Naive thymus-derived CD4-positive, alpha-beta T cell (primary cell): ENCODE measurements at regions not wholly inside any gene's neighbourhood (a gene's known extent, or its start where the extent isn't known, plus 50 kb on each side); places are given as distances from the start of the nearest gene placed in this dataset.

Source experiments
- ATAC-seq: fragments of 150-1000 bp; cut with Tn5 transposase; 2 replicates; pipeline ENCODE4 v1.10.0; 2021; ENCODE audit warnings: mild to moderate bottlenecking, moderate library complexity
- CTCF ChIA-PET: fragments of 350-600 bp; sonication (Branson Sonifier 250); formaldehyde crosslinking; loops from one replicate; lab custom pipeline; 2021; ENCODE audit warnings: antibody characterized with exemption; lab: Charles Lee
- POLR2A ChIA-PET: fragments of 350-600 bp; sonication (Branson Sonifier 250); formaldehyde crosslinking; loops from one replicate; lab custom pipeline; 2021; ENCODE audit warnings: antibody characterized with exemption, inconsistent platforms; lab: Charles Lee
- DNase-seq, 9 donors: peaks; one replicate each; pipeline versions ENCODE4 v3.0.0 to v3.0.0-alpha.2; 2020 to 2022; ENCODE audit warnings: mixed read lengths in 1 of 9
- H3K27ac ChIP-seq: one replicate; pipeline ENCODE4 v1.7.0; 2013; ENCODE audit warnings: mild to moderate bottlenecking, low read depth, low read length, moderate library complexity
- H3K27me3 ChIP-seq, 2 donors: one replicate each; pipeline ENCODE4 v1.7.0; 2013; ENCODE audit warnings: low read length in 2 of 2, mild to moderate bottlenecking in 2 of 2, moderate library complexity in 2 of 2; ENCODE audit not compliant: control insufficient read depth in 2 of 2, insufficient read depth in 2 of 2
- H3K36me3 ChIP-seq, 3 experiments: 1 replicate in 2 of 3; 2 replicates in 1 of 3; pipeline ENCODE4 v1.7.0; 2013; ENCODE audit warnings: low read length in 3 of 3, mild to moderate bottlenecking in 3 of 3, moderate library complexity in 1 of 3; ENCODE audit not compliant: insufficient read depth in 3 of 3, control insufficient read depth in 2 of 3
- H3K4me1 ChIP-seq, 2 donors: one replicate each; pipeline ENCODE4 v1.7.0; 2013; ENCODE audit warnings: low read length in 2 of 2, mild to moderate bottlenecking in 2 of 2, moderate library complexity in 1 of 2; ENCODE audit not compliant: control insufficient read depth in 2 of 2, insufficient read depth in 2 of 2
- H3K4me3 ChIP-seq: 2 replicates; pipeline ENCODE4 v1.7.0; 2013; ENCODE audit warnings: mild to moderate bottlenecking, low read length
- H3K9me3 ChIP-seq, 3 experiments: 1 replicate in 2 of 3; 2 replicates in 1 of 3; pipeline ENCODE4 v1.7.0; 2013; ENCODE audit warnings: low read length in 3 of 3; ENCODE audit not compliant: control insufficient read depth in 2 of 3
- H3K27ac Mint-ChIP-seq, 9 donors: one replicate each; pipeline ENCODE4 v1.8.0; 2020 to 2022; ENCODE audit warnings: mixed read lengths in 9 of 9, mild to moderate bottlenecking in 8 of 9, moderate library complexity in 5 of 9, inconsistent platforms in 2 of 9
- H3K27me3 Mint-ChIP-seq, 5 donors: one replicate each; pipeline ENCODE4 v1.8.0; 2021 to 2022; ENCODE audit warnings: mixed read lengths in 5 of 5, mild to moderate bottlenecking in 1 of 5
- H3K36me3 Mint-ChIP-seq, 5 donors: one replicate each; pipeline ENCODE4 v1.8.0; 2020 to 2022; ENCODE audit warnings: mixed read lengths in 5 of 5, mild to moderate bottlenecking in 3 of 5, inconsistent platforms in 1 of 5
- H3K4me1 Mint-ChIP-seq, 7 donors: one replicate each; pipeline ENCODE4 v1.8.0; 2020 to 2022; ENCODE audit warnings: mixed read lengths in 7 of 7, mild to moderate bottlenecking in 3 of 7, inconsistent platforms in 1 of 7
- H3K4me3 Mint-ChIP-seq, 10 donors: one replicate each; pipeline ENCODE4 v1.8.0; 2020 to 2022; ENCODE audit warnings: mild to moderate bottlenecking in 10 of 10, mixed read lengths in 10 of 10, moderate library complexity in 6 of 10, inconsistent platforms in 2 of 10
- H3K9me3 Mint-ChIP-seq, 11 donors: one replicate each; pipeline ENCODE4 v1.8.0; 2020 to 2022; ENCODE audit warnings: mixed read lengths in 11 of 11, mild to moderate bottlenecking in 4 of 11, inconsistent platforms in 1 of 11, moderate library complexity in 1 of 11
- intact Hi-C, 2 donors: fragments of 100-400 bp; cut with micrococcal nuclease; formaldehyde crosslinking; loops; one replicate each; pipeline ENCODE4 v1.15.1; 2023

- ChIA-PET POLR2A (no interaction called here), CTCF (no interaction called here)
- Histone ChIP-seq H3K4me1 (no peaks in the 10 kb centered on the region), H3K9me3 (no peaks in the 10 kb centered on the region), H3K4me3 (no peak overlapping the region), H3K27ac (no peak overlapping the region), H3K27me3 (no peaks in the 10 kb centered on the region), H3K36me3 (no peaks in the 10 kb centered on the region)
- peaks cover 0 to 4% (median 0%) of the 10 kb centered on the region in 11 donors for H3K9me3 Mint-ChIP-seq
- intact Hi-C loops = no loop called here
- no peak for ATAC-seq
- no peak for DNase-seq
- H3K27ac Mint-ChIP-seq = no peak overlapping the region
- H3K4me3 Mint-ChIP-seq = no peak overlapping the region
- H3K36me3 Mint-ChIP-seq = no peaks in the 10 kb centered on the region
- peaks cover 0 to 18% (median 11%) of the 10 kb centered on the region in 5 donors for H3K27me3 Mint-ChIP-seq
- peaks cover 0 to 2% (median 0%) of the 10 kb centered on the region in 7 donors for H3K4me1 Mint-ChIP-seq
These were observed 185.0 kb upstream of the CHAC2 start for GRCh38 chr2:53582556-53582955.

- peaks cover 0 to 20% (median 5%) of the 10 kb centered on the region in 5 donors for H3K27me3 Mint-ChIP-seq
- no peak for ATAC-seq
- no peak overlapping the region for H3K4me3 Mint-ChIP-seq
- no peak overlapping the region for H3K4me3 ChIP-seq
- CTCF ChIA-PET = no interaction called here
- peaks cover 0 to 1% (median 0%) of the 10 kb centered on the region in 11 donors for H3K9me3 Mint-ChIP-seq
- DNase-seq = no peak
- H3K9me3 ChIP-seq = no peaks in the 10 kb centered on the region
- no peak overlapping the region for H3K27ac ChIP-seq
- no peaks in the 10 kb centered on the region for H3K36me3 Mint-ChIP-seq
- no peak overlapping the region for H3K27ac Mint-ChIP-seq
- no peaks in the 10 kb centered on the region for H3K36me3 ChIP-seq
- no peaks in the 10 kb centered on the region for H3K27me3 ChIP-seq
- H3K4me1 Mint-ChIP-seq = no peaks in the 10 kb centered on the region
- intact Hi-C loops = no loop called here
- H3K4me1 ChIP-seq = no peaks in the 10 kb centered on the region
- POLR2A ChIA-PET = no interaction called here
These were observed 191.4 kb upstream of the CHAC2 start for GRCh38 chr2:53576166-53576565.

DNA sequence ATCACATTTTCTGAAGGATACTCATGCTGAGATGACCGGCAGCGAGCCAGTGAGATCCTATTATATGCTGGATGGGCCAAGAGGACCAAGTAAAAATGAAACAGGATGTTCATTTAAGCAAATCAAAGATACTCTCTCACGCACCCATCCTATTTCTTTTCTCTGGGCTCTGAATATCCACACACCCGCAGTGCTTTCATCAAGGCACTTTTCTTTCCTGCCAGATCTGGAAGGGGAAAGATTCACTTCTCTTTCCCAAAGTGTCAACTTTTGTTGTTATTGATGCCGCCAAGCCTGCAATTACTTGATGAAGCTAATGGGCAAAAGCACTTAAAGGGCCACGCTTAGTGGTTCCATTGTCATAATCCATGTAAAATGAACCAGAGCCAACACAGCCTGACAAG is 191.9 kb upstream of the CHAC2 start:
- Mint-ChIP-seq H3K4me1 (no peaks in the 10 kb centered on the region), H3K4me3 (no peak overlapping the region), H3K9me3 (peaks cover 0 to 1% (median 0%) of the 10 kb centered on the region in 11 donors), H3K27me3 (peaks cover 0 to 20% (median 5%) of the 10 kb centered on the region in 5 donors), H3K27ac (no peak overlapping the region), H3K36me3 (no peaks in the 10 kb centered on the region)
- DNase-seq (no peak), ATAC-seq (no peak)
- intact Hi-C loops = no loop called here
- ChIA-PET POLR2A (no interaction called here), CTCF (no interaction called here)
- Histone ChIP-seq H3K4me1 (no peaks in the 10 kb centered on the region), H3K27me3 (no peaks in the 10 kb centered on the region), H3K9me3 (no peaks in the 10 kb centered on the region), H3K36me3 (no peaks in the 10 kb centered on the region), H3K4me3 (no peak overlapping the region), H3K27ac (no peak overlapping the region)

DNA sequence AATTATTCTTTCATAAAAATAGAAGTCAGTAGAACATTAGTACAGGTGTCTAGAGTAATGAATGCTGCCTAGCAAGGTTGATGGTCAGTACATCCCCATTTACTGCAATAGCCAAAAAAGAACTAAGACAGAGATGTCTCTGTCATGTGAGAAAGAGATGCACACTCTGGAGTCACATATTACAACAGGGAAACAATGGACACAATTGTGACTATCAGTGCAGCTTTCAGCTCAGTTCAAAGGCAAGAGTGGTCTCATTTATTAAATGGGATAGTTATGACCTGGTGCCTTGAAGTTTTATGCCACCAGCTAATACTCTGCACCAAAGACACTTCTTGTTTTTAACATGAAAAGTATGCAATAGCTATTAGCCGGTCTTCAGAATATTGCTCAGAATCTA is 194.9 kb upstream of the CHAC2 start:
- H3K27me3 ChIP-seq = no peaks in the 10 kb centered on the region
- no peak overlapping the region for H3K4me3 Mint-ChIP-seq
- peaks cover 0 to 1% (median 0%) of the 10 kb centered on the region in 11 donors for H3K9me3 Mint-ChIP-seq
- no peak overlapping the region for H3K27ac ChIP-seq
- H3K4me1 ChIP-seq = no peaks in the 10 kb centered on the region
- no peaks in the 10 kb centered on the region for H3K9me3 ChIP-seq
- no peaks in the 10 kb centered on the region for H3K36me3 ChIP-seq
- no peaks in the 10 kb centered on the region for H3K36me3 Mint-ChIP-seq
- no peaks in the 10 kb centered on the region for H3K4me1 Mint-ChIP-seq
- no peak overlapping the region for H3K27ac Mint-ChIP-seq
- no peak overlapping the region for H3K4me3 ChIP-seq
- H3K27me3 Mint-ChIP-seq = peaks cover 0 to 15% (median 5%) of the 10 kb centered on the region in 5 donors
- ChIA-PET CTCF (no interaction called here), POLR2A (no interaction called here)
- ATAC-seq (no peak), DNase-seq (no peak)
- intact Hi-C loops = no loop called here

GRCh38 chr2:53569957-53570727 is 197.5 kb upstream of the CHAC2 start:
- no peaks in the 10 kb centered on the region for H3K36me3 Mint-ChIP-seq
- peaks cover 0 to 4% (median 0%) of the 10 kb centered on the region in 5 donors for H3K27me3 Mint-ChIP-seq
- no peaks in the 10 kb centered on the region for H3K9me3 ChIP-seq
- H3K9me3 Mint-ChIP-seq = no peaks in the 10 kb centered on the region
- no peaks in the 10 kb centered on the region for H3K27me3 ChIP-seq
- H3K36me3 ChIP-seq = no peaks in the 10 kb centered on the region
- no peaks in the 10 kb centered on the region for H3K4me1 ChIP-seq
- ChIA-PET CTCF (no interaction called here), POLR2A (no interaction called here)
- ATAC-seq = no peak
- no peak overlapping the region for H3K27ac ChIP-seq
- no peak overlapping the region for H3K4me3 Mint-ChIP-seq
- DNase-seq = no peak
- no peak overlapping the region for H3K27ac Mint-ChIP-seq
- intact Hi-C loops = no loop called here
- H3K4me1 Mint-ChIP-seq = no peaks in the 10 kb centered on the region
- no peak overlapping the region for H3K4me3 ChIP-seq

GRCh38 chr2:53568469-53568868 is 199.1 kb upstream of the CHAC2 start:
- Mint-ChIP-seq H3K9me3 (peaks cover 0 to 1% (median 0%) of the 10 kb centered on the region in 11 donors), H3K27me3 (peaks cover 0 to 2% (median 0%) of the 10 kb centered on the region in 5 donors), H3K4me1 (no peaks in the 10 kb centered on the region), H3K27ac (no peak overlapping the region), H3K36me3 (no peaks in the 10 kb centered on the region), H3K4me3 (no peak overlapping the region)
- Histone ChIP-seq H3K4me1 (no peaks in the 10 kb centered on the region), H3K27me3 (no peaks in the 10 kb centered on the region), H3K9me3 (no peaks in the 10 kb centered on the region), H3K36me3 (no peaks in the 10 kb centered on the region), H3K27ac (no peak overlapping the region), H3K4me3 (no peak overlapping the region)
- ChIA-PET POLR2A (no interaction called here), CTCF (no interaction called here)
- no peak for ATAC-seq
- no peak for DNase-seq
- intact Hi-C loops = no loop called here

- no peak overlapping the region for H3K27ac ChIP-seq
- no peak for ATAC-seq
- no peaks in the 10 kb centered on the region for H3K36me3 Mint-ChIP-seq
- H3K9me3 Mint-ChIP-seq = peaks cover 0 to 4% (median 0%) of the 10 kb centered on the region in 11 donors
- no peak overlapping the region for H3K4me3 ChIP-seq
- H3K36me3 ChIP-seq = no peaks in the 10 kb centered on the region
- no peak for DNase-seq
- no peaks in the 10 kb centered on the region for H3K27me3 ChIP-seq
- no peak overlapping the region for H3K27ac Mint-ChIP-seq
- intact Hi-C loops = no loop called here
- no peaks in the 10 kb centered on the region for H3K4me1 ChIP-seq
- H3K4me1 Mint-ChIP-seq = no peaks in the 10 kb centered on the region
- H3K9me3 ChIP-seq = no peaks in the 10 kb centered on the region
- ChIA-PET CTCF (no interaction called here), POLR2A (no interaction called here)
- H3K27me3 Mint-ChIP-seq = peaks cover 0 to 2% (median 0%) of the 10 kb centered on the region in 5 donors
- H3K4me3 Mint-ChIP-seq = no peak overlapping the region
These were observed 200.5 kb upstream of the CHAC2 start for GRCh38 chr2:53567073-53567472.
